GM13976 (cell line): ENCODE measurements at regions not wholly inside any gene's neighbourhood (a gene's known extent, or its start where the extent isn't known, plus 50 kb on each side); places are given as distances from the start of the nearest gene placed in this dataset.

Source experiments
- DNase-seq: peaks from one replicate; pipeline ENCODE4 v3.0.0; 2012; ENCODE audit warnings: low spot score
- in situ Hi-C: fragments of 300-500 bp; cut with MboI; formaldehyde crosslinking; loops from one replicate; pipeline ENCODE4 v1.12.0; 2022; ENCODE audit warnings: low sequenced_read_pairs, mixed read lengths, inconsistent platforms; ENCODE audit not compliant: unreplicated experiment
- TF ChIP-seq, protein P1 (sequence below): IDR thresholded peaks from 2 replicates; pipeline ENCODE4 v1.5.1; 2012; ENCODE audit warnings: borderline replicate concordance, mild to moderate bottlenecking; ENCODE audit not compliant: insufficient read depth; ENCODE audit errors: extremely low read depth, missing control alignments, control extremely low read depth

- in situ Hi-C loops, result no loop called here
- TF ChIP-seq, protein P1, sequence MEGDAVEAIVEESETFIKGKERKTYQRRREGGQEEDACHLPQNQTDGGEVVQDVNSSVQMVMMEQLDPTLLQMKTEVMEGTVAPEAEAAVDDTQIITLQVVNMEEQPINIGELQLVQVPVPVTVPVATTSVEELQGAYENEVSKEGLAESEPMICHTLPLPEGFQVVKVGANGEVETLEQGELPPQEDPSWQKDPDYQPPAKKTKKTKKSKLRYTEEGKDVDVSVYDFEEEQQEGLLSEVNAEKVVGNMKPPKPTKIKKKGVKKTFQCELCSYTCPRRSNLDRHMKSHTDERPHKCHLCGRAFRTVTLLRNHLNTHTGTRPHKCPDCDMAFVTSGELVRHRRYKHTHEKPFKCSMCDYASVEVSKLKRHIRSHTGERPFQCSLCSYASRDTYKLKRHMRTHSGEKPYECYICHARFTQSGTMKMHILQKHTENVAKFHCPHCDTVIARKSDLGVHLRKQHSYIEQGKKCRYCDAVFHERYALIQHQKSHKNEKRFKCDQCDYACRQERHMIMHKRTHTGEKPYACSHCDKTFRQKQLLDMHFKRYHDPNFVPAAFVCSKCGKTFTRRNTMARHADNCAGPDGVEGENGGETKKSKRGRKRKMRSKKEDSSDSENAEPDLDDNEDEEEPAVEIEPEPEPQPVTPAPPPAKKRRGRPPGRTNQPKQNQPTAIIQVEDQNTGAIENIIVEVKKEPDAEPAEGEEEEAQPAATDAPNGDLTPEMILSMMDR, result no peak
- DNase-seq, result no peak
Observed at GRCh38 chr2:118165595-118165994, 77.3 kb downstream of the INSIG2 start.
